ENCODE measurements at regions not wholly inside any gene's neighbourhood (a gene's known extent, or its start where the extent isn't known, plus 50 kb on each side); places are given as distances from the start of the nearest gene placed in this dataset.
"Not testable (repeated sequence)": the region's sequence is repeated elsewhere in the genome, so short reads cannot be mapped to it uniquely, and the experiment has no call there.

DNA sequence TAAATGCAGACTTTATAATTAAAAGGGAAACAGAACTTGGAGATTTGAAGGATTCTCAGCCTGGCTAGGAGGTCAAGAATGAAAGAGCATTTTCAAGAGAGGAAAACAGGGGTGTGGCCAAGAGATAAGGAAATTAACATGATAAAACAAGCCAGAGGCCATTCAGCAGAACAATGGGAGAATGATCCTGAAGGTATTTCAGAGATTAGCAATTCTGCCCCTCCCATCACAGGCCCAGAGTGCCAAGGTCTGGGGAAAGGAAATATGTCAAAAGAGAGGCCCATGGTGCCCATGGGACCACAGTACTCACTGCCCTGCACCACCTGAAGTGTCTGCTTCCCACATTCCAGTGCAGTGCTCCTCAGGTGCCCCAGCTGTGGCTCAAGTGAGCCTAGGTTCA, 188.5 kb upstream of the STS start:
- no peaks in the 10 kb centered on the region for H4K20me1 ChIP-seq (ENCODE audit: insufficient read depth, low read length)
- no peaks in the 10 kb centered on the region for H3K79me2 ChIP-seq (ENCODE audit: low read length)
- H3K36me3 ChIP-seq (replicated peaks; ENCODE audit: low read depth, low read length), result no peaks in the 10 kb centered on the region
- no peak overlapping the region for H2AFZ ChIP-seq (ENCODE audit: low read depth, low read length)
- no peak overlapping the region for H3K4me3 ChIP-seq (ENCODE audit: low read length)
- H3K9me3 ChIP-seq (ENCODE audit: insufficient read depth, low read length), result no peaks in the 10 kb centered on the region
- TF ChIP-seq, protein P1, sequence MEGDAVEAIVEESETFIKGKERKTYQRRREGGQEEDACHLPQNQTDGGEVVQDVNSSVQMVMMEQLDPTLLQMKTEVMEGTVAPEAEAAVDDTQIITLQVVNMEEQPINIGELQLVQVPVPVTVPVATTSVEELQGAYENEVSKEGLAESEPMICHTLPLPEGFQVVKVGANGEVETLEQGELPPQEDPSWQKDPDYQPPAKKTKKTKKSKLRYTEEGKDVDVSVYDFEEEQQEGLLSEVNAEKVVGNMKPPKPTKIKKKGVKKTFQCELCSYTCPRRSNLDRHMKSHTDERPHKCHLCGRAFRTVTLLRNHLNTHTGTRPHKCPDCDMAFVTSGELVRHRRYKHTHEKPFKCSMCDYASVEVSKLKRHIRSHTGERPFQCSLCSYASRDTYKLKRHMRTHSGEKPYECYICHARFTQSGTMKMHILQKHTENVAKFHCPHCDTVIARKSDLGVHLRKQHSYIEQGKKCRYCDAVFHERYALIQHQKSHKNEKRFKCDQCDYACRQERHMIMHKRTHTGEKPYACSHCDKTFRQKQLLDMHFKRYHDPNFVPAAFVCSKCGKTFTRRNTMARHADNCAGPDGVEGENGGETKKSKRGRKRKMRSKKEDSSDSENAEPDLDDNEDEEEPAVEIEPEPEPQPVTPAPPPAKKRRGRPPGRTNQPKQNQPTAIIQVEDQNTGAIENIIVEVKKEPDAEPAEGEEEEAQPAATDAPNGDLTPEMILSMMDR (IDR thresholded peaks at IDR 0.05; ENCODE audit: low read depth, low read length), result no peak
- TF ChIP-seq EZH2phosphoT487 (IDR thresholded peaks at IDR 0.05; ENCODE audit: low read depth), result no peak
- no peak overlapping the region for H3K27ac ChIP-seq (ENCODE audit: low read length)
- no peak overlapping the region for H3K4me2 ChIP-seq (ENCODE audit: low read length)
- no peaks in the 10 kb centered on the region for H3K27me3 ChIP-seq (ENCODE audit: low read depth, low read length)
- no peaks in the 10 kb centered on the region for H3K4me1 ChIP-seq (ENCODE audit: low read length)
- H3K9ac ChIP-seq (ENCODE audit: low read length), result no peak overlapping the region

DNA sequence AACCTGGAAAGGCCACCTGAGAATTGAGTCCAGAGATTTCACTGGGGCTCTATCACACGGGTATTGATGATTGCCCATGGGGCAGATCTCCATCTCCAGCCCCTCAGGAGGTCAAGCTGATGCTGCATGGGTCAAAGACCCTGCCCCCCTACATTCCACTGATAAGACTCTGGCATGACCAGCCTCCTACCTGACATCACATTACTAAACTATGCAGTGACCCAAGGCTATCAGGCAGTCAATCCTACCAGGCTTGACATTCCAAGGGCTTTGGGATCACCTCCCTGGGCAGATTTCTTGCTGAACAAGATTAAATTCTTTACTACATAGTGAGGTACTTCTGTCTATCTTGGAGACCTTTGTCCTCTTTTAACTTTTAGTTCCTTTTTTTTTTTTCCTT, 192.7 kb upstream of the STS start:
- H3K27me3 ChIP-seq (ENCODE audit: low read depth, low read length), result no peaks in the 10 kb centered on the region
- H2AFZ ChIP-seq (ENCODE audit: low read depth, low read length), result no peak overlapping the region
- no peak for TF ChIP-seq EZH2phosphoT487 (IDR thresholded peaks at IDR 0.05; ENCODE audit: low read depth)
- TF ChIP-seq, protein P1 (IDR thresholded peaks at IDR 0.05; ENCODE audit: low read depth, low read length), result no peak
- H3K9ac ChIP-seq (ENCODE audit: low read length), result no peak overlapping the region
- H3K9me3 ChIP-seq (ENCODE audit: insufficient read depth, low read length), result no peaks in the 10 kb centered on the region
- no peaks in the 10 kb centered on the region for H3K4me1 ChIP-seq (ENCODE audit: low read length)
- H4K20me1 ChIP-seq (ENCODE audit: insufficient read depth, low read length), result no peaks in the 10 kb centered on the region
- no peak overlapping the region for H3K4me2 ChIP-seq (ENCODE audit: low read length)
- H3K36me3 ChIP-seq (replicated peaks; ENCODE audit: low read depth, low read length), result no peaks in the 10 kb centered on the region
- no peak overlapping the region for H3K27ac ChIP-seq (ENCODE audit: low read length)
- no peak overlapping the region for H3K4me3 ChIP-seq (ENCODE audit: low read length)
- no peaks in the 10 kb centered on the region for H3K79me2 ChIP-seq (ENCODE audit: low read length)

DNA sequence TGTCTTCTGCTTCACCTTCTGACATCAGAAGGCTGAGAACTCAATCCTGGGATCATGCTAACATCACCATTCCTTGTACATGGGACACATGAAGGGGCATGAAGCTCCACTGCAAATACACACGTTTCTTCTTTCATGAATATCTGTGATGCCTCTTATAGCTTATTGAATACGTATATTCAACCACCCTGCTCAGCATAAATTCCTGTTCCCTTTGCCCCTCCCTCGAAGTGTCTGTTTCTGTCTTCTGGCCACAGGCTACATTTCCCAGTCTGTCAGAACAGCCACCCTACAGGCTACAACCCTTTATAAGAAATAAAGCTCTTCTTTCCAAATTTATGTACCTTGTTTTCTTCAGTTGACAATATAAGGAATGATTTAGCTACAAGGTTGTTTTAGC, 201.3 kb upstream of the STS start:
- Histone ChIP-seq H3K4me1 (ENCODE audit: low read length) (no peaks in the 10 kb centered on the region), H3K9me3 (ENCODE audit: insufficient read depth, low read length) (no peaks in the 10 kb centered on the region), H4K20me1 (ENCODE audit: insufficient read depth, low read length) (no peaks in the 10 kb centered on the region), H3K4me3 (ENCODE audit: low read length) (no peak overlapping the region), H3K27ac (ENCODE audit: low read length) (no peak overlapping the region), H3K36me3 (replicated peaks; ENCODE audit: low read depth, low read length) (no peaks in the 10 kb centered on the region), H3K9ac (ENCODE audit: low read length) (no peak overlapping the region), H3K79me2 (ENCODE audit: low read length) (no peaks in the 10 kb centered on the region), H3K27me3 (ENCODE audit: low read depth, low read length) (no peaks in the 10 kb centered on the region), H2AFZ (ENCODE audit: low read depth, low read length) (no peak overlapping the region), H3K4me2 (ENCODE audit: low read length) (no peak overlapping the region)
- TF ChIP-seq, protein P1 (IDR thresholded peaks at IDR 0.05; ENCODE audit: low read depth, low read length), result no peak
- no peak for TF ChIP-seq EZH2phosphoT487 (IDR thresholded peaks at IDR 0.05; ENCODE audit: low read depth)

DNA sequence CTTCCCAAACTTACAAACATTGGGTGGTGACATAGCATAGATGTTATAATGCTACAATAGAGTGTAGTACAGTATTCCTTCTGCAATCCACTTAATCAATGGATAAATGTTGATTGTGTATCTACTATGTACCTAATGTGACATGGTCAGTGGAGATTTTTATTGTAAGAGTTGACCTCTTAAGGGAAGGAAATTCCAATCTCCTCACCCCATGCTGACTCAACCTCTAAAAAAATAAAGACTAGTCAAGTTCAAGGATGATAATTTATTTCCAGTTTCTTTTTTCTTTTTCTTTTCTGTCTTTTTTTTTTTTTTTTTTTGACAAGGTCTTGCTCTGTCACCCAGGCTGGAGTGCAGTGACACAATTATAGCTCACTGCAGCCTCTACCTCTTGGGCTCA, 206.5 kb upstream of the STS start:
- H3K36me3 ChIP-seq (replicated peaks; ENCODE audit: low read depth, low read length), result no peaks in the 10 kb centered on the region
- H3K9ac ChIP-seq (ENCODE audit: low read length), result no peak overlapping the region
- H3K27ac ChIP-seq (ENCODE audit: low read length), result no peak overlapping the region
- H3K4me3 ChIP-seq (ENCODE audit: low read length), result no peak overlapping the region
- H4K20me1 ChIP-seq (ENCODE audit: insufficient read depth, low read length), result no peaks in the 10 kb centered on the region
- no peak overlapping the region for H3K4me2 ChIP-seq (ENCODE audit: low read length)
- H3K9me3 ChIP-seq (ENCODE audit: insufficient read depth, low read length), result no peaks in the 10 kb centered on the region
- no peak overlapping the region for H2AFZ ChIP-seq (ENCODE audit: low read depth, low read length)
- no peak for TF ChIP-seq EZH2phosphoT487 (IDR thresholded peaks at IDR 0.05; ENCODE audit: low read depth)
- TF ChIP-seq, protein P1 (IDR thresholded peaks at IDR 0.05; ENCODE audit: low read depth, low read length), result no peak
- H3K4me1 ChIP-seq (ENCODE audit: low read length), result no peaks in the 10 kb centered on the region
- no peaks in the 10 kb centered on the region for H3K27me3 ChIP-seq (ENCODE audit: low read depth, low read length)
- H3K79me2 ChIP-seq (ENCODE audit: low read length), result no peaks in the 10 kb centered on the region

DNA sequence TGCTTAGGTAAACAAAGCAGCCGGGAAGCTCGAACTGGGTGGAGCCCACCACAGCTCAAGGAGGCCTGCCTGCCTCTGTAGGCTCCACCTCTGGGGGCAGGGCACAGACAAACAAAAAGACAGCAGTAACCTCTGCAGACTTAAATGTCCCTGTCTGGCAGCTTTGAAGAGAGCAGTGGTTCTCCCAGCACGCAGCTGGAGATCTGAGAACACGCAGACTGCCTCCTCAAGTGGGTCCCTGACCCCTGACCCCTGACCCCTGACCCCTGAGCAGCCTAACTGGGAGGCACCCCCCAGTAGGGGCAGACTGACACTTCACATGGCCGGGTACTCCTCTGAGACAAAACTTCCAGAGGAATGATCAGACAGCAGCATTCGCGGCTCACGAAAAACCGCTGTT, 214.6 kb upstream of the STS start:
- not testable (repeated sequence) for H3K9me3 ChIP-seq (ENCODE audit: insufficient read depth, low read length); H3K9ac ChIP-seq (ENCODE audit: low read length); H3K4me1 ChIP-seq (ENCODE audit: low read length); H3K4me3 ChIP-seq (ENCODE audit: low read length); H4K20me1 ChIP-seq (ENCODE audit: insufficient read depth, low read length); H3K36me3 ChIP-seq (replicated peaks; ENCODE audit: low read depth, low read length); H3K4me2 ChIP-seq (ENCODE audit: low read length); H3K27ac ChIP-seq (ENCODE audit: low read length); H3K79me2 ChIP-seq (ENCODE audit: low read length); H3K27me3 ChIP-seq (ENCODE audit: low read depth, low read length); H2AFZ ChIP-seq (ENCODE audit: low read depth, low read length)
